ENCODE measurements at regions not wholly inside any gene's neighbourhood (a gene's known extent, or its start where the extent isn't known, plus 50 kb on each side); places are given as distances from the start of the nearest gene placed in this dataset.

DNA sequence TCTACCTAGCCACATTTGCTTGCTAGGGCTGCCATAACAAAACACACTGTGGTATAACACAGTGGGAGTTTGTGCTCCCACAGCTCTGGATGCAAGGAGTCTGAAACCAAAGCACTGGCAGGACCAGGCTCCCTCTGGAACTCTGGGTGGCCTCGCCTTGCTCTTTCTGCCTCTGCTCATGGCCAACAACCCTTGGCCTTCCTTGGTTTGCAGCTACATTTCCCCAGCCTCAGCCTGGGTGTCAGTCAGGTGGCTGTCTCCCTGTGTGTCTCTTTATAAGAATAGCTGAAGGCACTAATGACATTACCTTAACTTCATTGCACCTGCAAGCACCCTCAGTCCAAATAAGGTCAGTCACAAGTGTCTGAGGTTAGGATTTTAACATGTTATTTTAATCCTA, 101.0 kb upstream of the IRX2 start:
- TF ChIP-seq, protein P1, sequence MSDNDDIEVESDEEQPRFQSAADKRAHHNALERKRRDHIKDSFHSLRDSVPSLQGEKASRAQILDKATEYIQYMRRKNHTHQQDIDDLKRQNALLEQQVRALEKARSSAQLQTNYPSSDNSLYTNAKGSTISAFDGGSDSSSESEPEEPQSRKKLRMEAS (IDR thresholded peaks at IDR 0.05): no peak
- TF ChIP-seq EP300 (IDR thresholded peaks at IDR 0.05) (no peak), NR3C1 (IDR thresholded peaks at IDR 0.05) (no peak)
- TF ChIP-seq, protein P2, sequence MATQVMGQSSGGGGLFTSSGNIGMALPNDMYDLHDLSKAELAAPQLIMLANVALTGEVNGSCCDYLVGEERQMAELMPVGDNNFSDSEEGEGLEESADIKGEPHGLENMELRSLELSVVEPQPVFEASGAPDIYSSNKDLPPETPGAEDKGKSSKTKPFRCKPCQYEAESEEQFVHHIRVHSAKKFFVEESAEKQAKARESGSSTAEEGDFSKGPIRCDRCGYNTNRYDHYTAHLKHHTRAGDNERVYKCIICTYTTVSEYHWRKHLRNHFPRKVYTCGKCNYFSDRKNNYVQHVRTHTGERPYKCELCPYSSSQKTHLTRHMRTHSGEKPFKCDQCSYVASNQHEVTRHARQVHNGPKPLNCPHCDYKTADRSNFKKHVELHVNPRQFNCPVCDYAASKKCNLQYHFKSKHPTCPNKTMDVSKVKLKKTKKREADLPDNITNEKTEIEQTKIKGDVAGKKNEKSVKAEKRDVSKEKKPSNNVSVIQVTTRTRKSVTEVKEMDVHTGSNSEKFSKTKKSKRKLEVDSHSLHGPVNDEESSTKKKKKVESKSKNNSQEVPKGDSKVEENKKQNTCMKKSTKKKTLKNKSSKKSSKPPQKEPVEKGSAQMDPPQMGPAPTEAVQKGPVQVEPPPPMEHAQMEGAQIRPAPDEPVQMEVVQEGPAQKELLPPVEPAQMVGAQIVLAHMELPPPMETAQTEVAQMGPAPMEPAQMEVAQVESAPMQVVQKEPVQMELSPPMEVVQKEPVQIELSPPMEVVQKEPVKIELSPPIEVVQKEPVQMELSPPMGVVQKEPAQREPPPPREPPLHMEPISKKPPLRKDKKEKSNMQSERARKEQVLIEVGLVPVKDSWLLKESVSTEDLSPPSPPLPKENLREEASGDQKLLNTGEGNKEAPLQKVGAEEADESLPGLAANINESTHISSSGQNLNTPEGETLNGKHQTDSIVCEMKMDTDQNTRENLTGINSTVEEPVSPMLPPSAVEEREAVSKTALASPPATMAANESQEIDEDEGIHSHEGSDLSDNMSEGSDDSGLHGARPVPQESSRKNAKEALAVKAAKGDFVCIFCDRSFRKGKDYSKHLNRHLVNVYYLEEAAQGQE (IDR thresholded peaks at IDR 0.05): no peak
- TF ChIP-seq, protein P3, sequence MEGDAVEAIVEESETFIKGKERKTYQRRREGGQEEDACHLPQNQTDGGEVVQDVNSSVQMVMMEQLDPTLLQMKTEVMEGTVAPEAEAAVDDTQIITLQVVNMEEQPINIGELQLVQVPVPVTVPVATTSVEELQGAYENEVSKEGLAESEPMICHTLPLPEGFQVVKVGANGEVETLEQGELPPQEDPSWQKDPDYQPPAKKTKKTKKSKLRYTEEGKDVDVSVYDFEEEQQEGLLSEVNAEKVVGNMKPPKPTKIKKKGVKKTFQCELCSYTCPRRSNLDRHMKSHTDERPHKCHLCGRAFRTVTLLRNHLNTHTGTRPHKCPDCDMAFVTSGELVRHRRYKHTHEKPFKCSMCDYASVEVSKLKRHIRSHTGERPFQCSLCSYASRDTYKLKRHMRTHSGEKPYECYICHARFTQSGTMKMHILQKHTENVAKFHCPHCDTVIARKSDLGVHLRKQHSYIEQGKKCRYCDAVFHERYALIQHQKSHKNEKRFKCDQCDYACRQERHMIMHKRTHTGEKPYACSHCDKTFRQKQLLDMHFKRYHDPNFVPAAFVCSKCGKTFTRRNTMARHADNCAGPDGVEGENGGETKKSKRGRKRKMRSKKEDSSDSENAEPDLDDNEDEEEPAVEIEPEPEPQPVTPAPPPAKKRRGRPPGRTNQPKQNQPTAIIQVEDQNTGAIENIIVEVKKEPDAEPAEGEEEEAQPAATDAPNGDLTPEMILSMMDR (IDR thresholded peaks at IDR 0.05): no peak

Data from A549 (cell line).